ENCODE measurements at regions not wholly inside any gene's neighbourhood (a gene's known extent, or its start where the extent isn't known, plus 50 kb on each side); places are given as distances from the start of the nearest gene placed in this dataset.

DNA sequence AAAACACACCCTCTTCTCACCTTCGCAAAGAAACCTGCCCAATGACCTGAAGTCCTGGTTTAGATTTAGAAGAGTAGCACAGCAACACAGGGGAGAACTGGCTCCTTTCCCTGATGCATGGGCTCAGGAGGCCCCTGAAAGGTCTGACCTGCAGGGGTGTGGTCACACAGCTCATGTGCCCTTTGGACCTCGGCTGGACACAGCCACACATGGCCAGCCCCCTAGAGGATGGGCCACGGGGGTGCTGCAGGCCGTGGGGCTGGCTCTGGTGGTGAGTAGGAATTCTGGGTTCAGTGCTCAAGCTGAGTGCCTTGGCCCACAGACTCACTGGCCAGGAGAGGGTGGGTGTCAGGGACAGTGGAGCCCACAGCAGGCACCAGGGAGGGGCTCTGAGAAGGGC, 118.5 kb upstream of the ADCY1 start:
- TF ChIP-seq, protein P1, sequence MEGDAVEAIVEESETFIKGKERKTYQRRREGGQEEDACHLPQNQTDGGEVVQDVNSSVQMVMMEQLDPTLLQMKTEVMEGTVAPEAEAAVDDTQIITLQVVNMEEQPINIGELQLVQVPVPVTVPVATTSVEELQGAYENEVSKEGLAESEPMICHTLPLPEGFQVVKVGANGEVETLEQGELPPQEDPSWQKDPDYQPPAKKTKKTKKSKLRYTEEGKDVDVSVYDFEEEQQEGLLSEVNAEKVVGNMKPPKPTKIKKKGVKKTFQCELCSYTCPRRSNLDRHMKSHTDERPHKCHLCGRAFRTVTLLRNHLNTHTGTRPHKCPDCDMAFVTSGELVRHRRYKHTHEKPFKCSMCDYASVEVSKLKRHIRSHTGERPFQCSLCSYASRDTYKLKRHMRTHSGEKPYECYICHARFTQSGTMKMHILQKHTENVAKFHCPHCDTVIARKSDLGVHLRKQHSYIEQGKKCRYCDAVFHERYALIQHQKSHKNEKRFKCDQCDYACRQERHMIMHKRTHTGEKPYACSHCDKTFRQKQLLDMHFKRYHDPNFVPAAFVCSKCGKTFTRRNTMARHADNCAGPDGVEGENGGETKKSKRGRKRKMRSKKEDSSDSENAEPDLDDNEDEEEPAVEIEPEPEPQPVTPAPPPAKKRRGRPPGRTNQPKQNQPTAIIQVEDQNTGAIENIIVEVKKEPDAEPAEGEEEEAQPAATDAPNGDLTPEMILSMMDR (conservative IDR thresholded peaks at IDR 0.05), result no peak
- Mint-ChIP-seq H3K4me1 (ENCODE audit: unreplicated experiment) (peaks cover 8% of the 10 kb centered on the region), H3K36me3 (no peaks in the 10 kb centered on the region), H3K27ac (no peak overlapping the region), H3K4me3 (no peak overlapping the region), H3K9me3 (no peaks in the 10 kb centered on the region), H3K27me3 (peaks cover 3% of the 10 kb centered on the region)
- DNase-seq (ENCODE audit: extremely low spot score, unreplicated experiment), result no peak

GRCh38 chr7:45456105-45456504, 118.1 kb upstream of the ADCY1 start:
- peaks cover 8% of the 10 kb centered on the region for H3K4me1 Mint-ChIP-seq (ENCODE audit: unreplicated experiment)
- no peak overlapping the region for H3K4me3 Mint-ChIP-seq
- no peak overlapping the region for H3K27ac Mint-ChIP-seq
- no peaks in the 10 kb centered on the region for H3K9me3 Mint-ChIP-seq
- H3K27me3 Mint-ChIP-seq, result peaks cover 3% of the 10 kb centered on the region
- TF ChIP-seq, protein P1 (conservative IDR thresholded peaks at IDR 0.05), result no peak
- no peak for DNase-seq (ENCODE audit: extremely low spot score, unreplicated experiment)
- H3K36me3 Mint-ChIP-seq, result no peaks in the 10 kb centered on the region

- H3K4me1 Mint-ChIP-seq (ENCODE audit: unreplicated experiment), result peaks cover 8% of the 10 kb centered on the region
- no peaks in the 10 kb centered on the region for H3K36me3 Mint-ChIP-seq
- no peak for DNase-seq (ENCODE audit: extremely low spot score, unreplicated experiment)
- no peaks in the 10 kb centered on the region for H3K9me3 Mint-ChIP-seq
- no peak overlapping the region for H3K4me3 Mint-ChIP-seq
- TF ChIP-seq, protein P1 (conservative IDR thresholded peaks at IDR 0.05), result no peak
- no peak overlapping the region for H3K27ac Mint-ChIP-seq
- peaks cover 3% of the 10 kb centered on the region for H3K27me3 Mint-ChIP-seq
Measured at GRCh38 chr7:45456747-45457524, 117.2 kb upstream of the ADCY1 start.

DNA sequence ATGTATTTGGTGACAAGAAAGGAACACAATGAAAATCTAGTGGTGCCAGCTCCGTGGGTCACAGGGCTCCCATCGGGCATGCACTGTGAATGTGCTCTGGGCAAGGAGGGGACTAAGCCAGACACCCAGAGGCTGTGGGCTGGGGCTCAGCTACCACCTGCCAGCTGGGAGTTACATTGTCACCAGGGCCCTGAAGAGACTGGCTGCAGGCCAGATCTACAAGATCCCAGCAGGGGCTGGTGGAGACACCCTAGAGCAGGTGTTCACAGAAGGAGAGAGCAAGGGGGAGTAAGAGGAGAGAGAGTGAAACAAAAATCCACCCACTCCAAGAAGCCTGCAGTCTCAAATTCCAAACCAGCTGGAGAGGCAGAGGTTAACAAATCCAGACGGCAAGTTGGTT, 116.6 kb upstream of the ADCY1 start:
- DNase-seq (ENCODE audit: extremely low spot score, unreplicated experiment), result no peak
- H3K4me3 Mint-ChIP-seq, result no peak overlapping the region
- H3K9me3 Mint-ChIP-seq, result no peaks in the 10 kb centered on the region
- H3K36me3 Mint-ChIP-seq, result no peaks in the 10 kb centered on the region
- no peak overlapping the region for H3K27ac Mint-ChIP-seq
- H3K27me3 Mint-ChIP-seq, result peaks cover 3% of the 10 kb centered on the region
- H3K4me1 Mint-ChIP-seq (ENCODE audit: unreplicated experiment), result peaks cover 8% of the 10 kb centered on the region
- TF ChIP-seq, protein P1 (conservative IDR thresholded peaks at IDR 0.05), result no peak

GRCh38 chr7:45459476-45459875, 114.7 kb upstream of the ADCY1 start:
- Mint-ChIP-seq H3K4me1 (ENCODE audit: unreplicated experiment) (peaks cover 8% of the 10 kb centered on the region), H3K27me3 (peaks cover 3% of the 10 kb centered on the region), H3K36me3 (no peaks in the 10 kb centered on the region), H3K4me3 (no peak overlapping the region), H3K27ac (no peak overlapping the region), H3K9me3 (no peaks in the 10 kb centered on the region)
- DNase-seq (ENCODE audit: extremely low spot score, unreplicated experiment), result no peak
- TF ChIP-seq, protein P1 (conservative IDR thresholded peaks at IDR 0.05), result no peak
